Thyroid gland (tissue), 4 donors: ENCODE measurements at regions not wholly inside any gene's neighbourhood (a gene's known extent, or its start where the extent isn't known, plus 50 kb on each side); places are given as distances from the start of the nearest gene placed in this dataset.
A peak's percentile ranks its signal among the peaks of the same experiment; 100 is the strongest.

Source experiments
- DNase-seq, 2 donors: peaks; one replicate each; pipeline ENCODE4 v3.0.0-alpha.2; 2019
- H3K27ac ChIP-seq, 3 donors: fragments of 200-600 bp; sonication (generic); 1 replicate in 2 of 3; 2 replicates in 1 of 3; pipeline ENCODE4 v1.5.1; 2016 to 2019; ENCODE audit warnings: mild to moderate bottlenecking in 1 of 3, moderate library complexity in 1 of 3
- H3K27me3 ChIP-seq: fragments of 200-600 bp; sonication (generic); one replicate; pipeline ENCODE4 v1.5.1; 2019
- H3K36me3 ChIP-seq, 2 donors: fragments of 200-600 bp; sonication (generic); one replicate each; pipeline ENCODE4 v1.5.1; 2016 to 2019
- H3K4me1 ChIP-seq, 2 donors: fragments of 200-600 bp; sonication (generic); one replicate each; pipeline ENCODE4 v1.5.1; 2017 to 2019
- H3K4me3 ChIP-seq, 3 donors: fragments of 200-600 bp; sonication (generic); replicated peaks in 1 of 3; 1 replicate in 2 of 3; 2 replicates in 1 of 3; pipeline ENCODE4 v1.5.1; 2016; ENCODE audit warnings: mild to moderate bottlenecking in 1 of 3
- H3K9me3 ChIP-seq: fragments of 200-600 bp; sonication (generic); one replicate; pipeline ENCODE4 v1.5.1; 2017
- POLR2A ChIP-seq, 2 donors: fragments of 450-650 bp; IDR thresholded peaks; one replicate each; pipeline ENCODE4 v1.6.1; 2017; ENCODE audit warnings: antibody characterized with exemption in 2 of 2, mild to moderate bottlenecking in 2 of 2, moderate library complexity in 1 of 2
- WGBS, 2 donors: methylation state at CpG; one replicate each; pipeline ENCODE4 v1.1.5; 2017; 5-methylcytosine and 5-hydroxymethylcytosine counted together
- intact Hi-C: fragments of 100-400 bp; cut with DNase I; formaldehyde crosslinking; loops from one replicate; pipeline ENCODE4 v1.15.1; 2023
- TF ChIP-seq, protein P1 (sequence below), 6 experiments: fragments of 200-600 bp in 3 of 6; fragments of 450-650 bp in 3 of 6; sonication (generic) in 3 of 6; IDR thresholded peaks; one replicate each; pipeline ENCODE4 v1.5.1; 2016 to 2019; ENCODE audit warnings: antibody characterized with exemption in 6 of 6, mild to moderate bottlenecking in 2 of 6, inconsistent platforms in 1 of 6, moderate library complexity in 1 of 6

DNA sequence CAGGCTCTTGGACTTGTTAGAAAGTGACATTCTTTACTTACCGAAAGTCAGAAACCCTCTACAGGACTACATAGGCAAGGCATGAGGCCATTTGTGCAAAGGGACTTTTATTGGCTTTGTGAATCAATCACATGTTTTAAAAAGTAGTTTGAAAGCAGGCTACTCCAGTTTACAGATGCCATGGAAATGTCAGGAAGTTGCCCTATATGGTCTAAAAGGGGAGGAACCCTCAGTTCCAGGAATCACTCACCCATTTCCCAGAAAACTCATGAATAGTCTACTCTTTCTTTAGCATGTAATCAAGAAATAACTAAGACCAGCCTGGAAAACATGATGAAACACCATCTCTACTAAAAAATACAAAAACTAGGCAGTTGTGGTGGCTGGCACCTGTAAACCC, 51.0 kb upstream of the MKRN3 start:
- H3K27ac ChIP-seq: no peak overlapping the region
- H3K4me3 ChIP-seq: no peak overlapping the region
- 81 to 86% methylated on average over 1 of the region's 1 CpG for WGBS, 2 donors
- H3K27me3 ChIP-seq: no peaks in the 10 kb centered on the region
- DNase-seq: no peak
- H3K9me3 ChIP-seq: no peaks in the 10 kb centered on the region
- no peaks in the 10 kb centered on the region for H3K36me3 ChIP-seq
- no peaks in the 10 kb centered on the region for H3K4me1 ChIP-seq
- TF ChIP-seq POLR2A (IDR thresholded peaks at IDR 0.05): no peak
- intact Hi-C loops: no loop called here

DNA sequence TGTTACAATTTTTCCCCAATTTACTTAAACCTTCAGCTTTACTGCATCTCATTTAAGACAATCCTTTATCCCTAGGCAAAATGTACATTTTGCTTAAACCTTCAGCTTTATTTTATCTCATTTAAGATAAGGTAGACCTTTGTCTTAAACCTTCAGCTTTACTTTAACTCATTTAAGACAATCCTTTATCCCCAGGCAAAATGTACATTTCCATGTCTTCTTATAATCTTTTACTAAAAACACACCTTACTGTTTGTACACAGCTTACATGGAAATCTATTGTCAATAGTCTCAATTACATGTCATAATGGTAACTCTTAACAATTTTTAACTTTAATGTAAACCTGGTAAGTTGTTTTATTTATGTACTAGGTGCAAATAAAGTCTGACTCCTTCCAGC, 58.7 kb upstream of the MKRN3 start:
- Histone ChIP-seq H3K4me3 (no peak overlapping the region), H3K4me1 (no peaks in the 10 kb centered on the region), H3K36me3 (no peaks in the 10 kb centered on the region), H3K27me3 (no peaks in the 10 kb centered on the region), H3K27ac (no peak overlapping the region), H3K9me3 (no peaks in the 10 kb centered on the region)
- no peak for DNase-seq
- TF ChIP-seq POLR2A (IDR thresholded peaks at IDR 0.05): no peak
- TF ChIP-seq, protein P1, sequence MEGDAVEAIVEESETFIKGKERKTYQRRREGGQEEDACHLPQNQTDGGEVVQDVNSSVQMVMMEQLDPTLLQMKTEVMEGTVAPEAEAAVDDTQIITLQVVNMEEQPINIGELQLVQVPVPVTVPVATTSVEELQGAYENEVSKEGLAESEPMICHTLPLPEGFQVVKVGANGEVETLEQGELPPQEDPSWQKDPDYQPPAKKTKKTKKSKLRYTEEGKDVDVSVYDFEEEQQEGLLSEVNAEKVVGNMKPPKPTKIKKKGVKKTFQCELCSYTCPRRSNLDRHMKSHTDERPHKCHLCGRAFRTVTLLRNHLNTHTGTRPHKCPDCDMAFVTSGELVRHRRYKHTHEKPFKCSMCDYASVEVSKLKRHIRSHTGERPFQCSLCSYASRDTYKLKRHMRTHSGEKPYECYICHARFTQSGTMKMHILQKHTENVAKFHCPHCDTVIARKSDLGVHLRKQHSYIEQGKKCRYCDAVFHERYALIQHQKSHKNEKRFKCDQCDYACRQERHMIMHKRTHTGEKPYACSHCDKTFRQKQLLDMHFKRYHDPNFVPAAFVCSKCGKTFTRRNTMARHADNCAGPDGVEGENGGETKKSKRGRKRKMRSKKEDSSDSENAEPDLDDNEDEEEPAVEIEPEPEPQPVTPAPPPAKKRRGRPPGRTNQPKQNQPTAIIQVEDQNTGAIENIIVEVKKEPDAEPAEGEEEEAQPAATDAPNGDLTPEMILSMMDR (IDR thresholded peaks at IDR 0.05): no peak
- intact Hi-C loops: no loop called here

DNA sequence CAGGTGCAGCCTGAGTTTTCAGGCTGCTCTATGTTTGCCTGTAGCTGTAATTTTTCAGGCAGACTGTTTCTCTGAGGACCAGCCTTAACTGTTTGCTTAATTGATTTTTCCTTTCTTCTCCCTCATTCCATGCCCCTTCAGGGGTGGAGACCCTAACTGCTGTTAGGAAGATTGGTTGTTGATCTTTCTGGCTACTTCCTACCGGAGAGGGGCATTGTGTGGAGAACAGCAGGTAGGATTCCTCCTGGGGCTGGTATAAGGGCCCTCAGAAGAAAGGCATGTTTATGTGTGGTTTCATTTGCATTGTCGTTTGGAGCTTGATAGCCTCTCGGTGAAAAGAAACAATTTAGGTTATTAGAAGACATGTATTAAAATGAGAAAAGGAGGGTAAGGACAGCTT, 56.9 kb upstream of the GOLGA6L2 start:
- H3K27ac ChIP-seq: no peak overlapping the region
- intact Hi-C loops: no loop called here
- TF ChIP-seq POLR2A (IDR thresholded peaks at IDR 0.05): no peak
- TF ChIP-seq, protein P1 (IDR thresholded peaks at IDR 0.05): no peak
- no peak for DNase-seq
- no peaks in the 10 kb centered on the region for H3K27me3 ChIP-seq
- H3K36me3 ChIP-seq: no peaks in the 10 kb centered on the region
- no peaks in the 10 kb centered on the region for H3K9me3 ChIP-seq
- H3K4me1 ChIP-seq: no peaks in the 10 kb centered on the region
- WGBS, 2 donors: 49 to 54% methylated on average over 3 of the region's 3 CpGs
- H3K4me3 ChIP-seq: no peak overlapping the region

DNA sequence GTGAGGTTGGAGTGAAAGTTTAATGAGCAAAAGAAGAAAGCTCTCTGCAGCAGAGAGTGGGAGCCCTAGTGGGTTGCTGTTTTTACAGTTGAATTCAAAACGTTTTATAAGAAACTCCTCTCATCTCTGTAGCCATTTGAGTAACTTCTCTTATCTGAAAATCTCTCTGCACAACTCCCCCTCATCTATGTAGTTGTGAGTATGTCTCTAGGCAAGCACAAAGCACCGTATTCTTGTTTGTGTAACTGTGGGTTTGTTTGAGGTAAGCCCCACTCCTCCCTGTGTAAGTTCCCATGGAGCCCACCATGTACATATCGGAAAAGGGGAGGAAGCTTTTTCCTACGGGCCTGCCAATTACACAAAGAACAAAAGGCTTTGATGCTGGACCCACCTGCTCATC, 56.5 kb upstream of the GOLGA6L2 start:
- Histone ChIP-seq H3K4me1 (no peaks in the 10 kb centered on the region), H3K4me3 (no peak overlapping the region), H3K9me3 (no peaks in the 10 kb centered on the region), H3K27me3 (no peaks in the 10 kb centered on the region), H3K36me3 (no peaks in the 10 kb centered on the region), H3K27ac (no peak overlapping the region)
- TF ChIP-seq POLR2A (IDR thresholded peaks at IDR 0.05): no peak
- TF ChIP-seq, protein P1 (IDR thresholded peaks at IDR 0.05): no peak
- DNase-seq: no peak
- 45 to 52% methylated on average over 4 of the region's 4 CpGs for WGBS, 2 donors
- intact Hi-C loops: no loop called here

DNA sequence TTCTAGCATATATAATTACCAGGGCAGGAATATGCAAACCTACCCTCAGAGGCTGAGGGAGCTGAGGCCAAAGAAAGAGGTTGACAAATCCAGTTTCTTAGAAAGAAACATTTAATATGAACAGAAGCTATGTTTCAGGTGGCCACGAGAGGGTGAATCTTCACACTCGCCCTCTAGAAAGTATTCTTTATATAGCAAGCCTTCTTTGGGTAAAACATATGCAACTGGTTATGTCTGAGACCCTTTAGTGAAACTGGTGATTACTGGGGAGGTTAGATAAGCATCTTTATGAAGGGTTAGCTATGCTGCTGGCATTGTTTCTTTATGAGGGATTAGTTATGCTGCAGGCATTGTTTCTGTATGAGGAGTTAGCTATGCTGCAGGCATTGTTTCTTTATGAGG, 50.7 kb upstream of the GOLGA6L2 start:
- DNase-seq: no peak
- H3K36me3 ChIP-seq: no peaks in the 10 kb centered on the region
- no peak overlapping the region for H3K27ac ChIP-seq
- intact Hi-C loops: no loop called here
- H3K4me3 ChIP-seq: no peak overlapping the region
- H3K4me1 ChIP-seq: no peaks in the 10 kb centered on the region
- 3 to 6% methylated on average over 2 of the region's 2 CpGs for WGBS, 2 donors
- H3K9me3 ChIP-seq: no peaks in the 10 kb centered on the region
- no peaks in the 10 kb centered on the region for H3K27me3 ChIP-seq
- TF ChIP-seq POLR2A (IDR thresholded peaks at IDR 0.05): no peak
- TF ChIP-seq, protein P1 (IDR thresholded peaks at IDR 0.05): peak in 1 of 6 experiments; percentile 33
